Right forelimb (tissue), 1 donor: ENCODE measurements at regions not wholly inside any gene's neighbourhood (a gene's known extent, or its start where the extent isn't known, plus 50 kb on each side); places are given as distances from the start of the nearest gene placed in this dataset.
A peak's percentile ranks its signal among the peaks of the same experiment; 100 is the strongest.

Experiments used
- DNase-seq: peaks from one replicate; pipeline ENCODE4 v3.0.0-alpha.2; 2018

DNA sequence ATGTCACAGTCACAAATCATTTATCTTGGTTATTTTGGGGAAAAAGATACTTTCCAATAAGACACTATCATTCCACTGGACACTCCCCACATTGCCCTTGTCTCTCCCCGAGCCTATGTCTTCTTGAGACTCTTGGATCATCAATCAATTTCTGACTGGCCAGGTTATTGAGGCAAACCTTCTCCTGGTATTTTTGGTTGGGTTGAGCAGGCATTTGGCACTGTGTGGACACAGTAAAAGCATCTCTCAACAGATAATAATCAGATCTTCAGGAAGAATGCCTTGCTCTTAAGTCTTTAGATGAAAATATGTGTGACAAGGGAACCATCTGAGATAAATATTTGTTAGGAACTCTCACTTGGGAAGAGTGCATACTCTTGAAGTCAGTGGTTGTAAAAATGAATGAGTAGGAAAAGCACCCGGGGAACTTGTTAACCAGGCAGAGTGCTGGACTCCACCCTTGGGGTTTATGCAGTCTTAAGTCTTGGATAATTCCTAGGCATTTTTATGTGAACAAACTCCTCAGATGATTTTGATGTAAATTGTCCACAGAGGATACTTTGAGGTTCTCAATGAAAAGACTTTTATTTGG is 223.8 kb upstream of the CLINT1 start:
- DNase-seq = no peak

DNA sequence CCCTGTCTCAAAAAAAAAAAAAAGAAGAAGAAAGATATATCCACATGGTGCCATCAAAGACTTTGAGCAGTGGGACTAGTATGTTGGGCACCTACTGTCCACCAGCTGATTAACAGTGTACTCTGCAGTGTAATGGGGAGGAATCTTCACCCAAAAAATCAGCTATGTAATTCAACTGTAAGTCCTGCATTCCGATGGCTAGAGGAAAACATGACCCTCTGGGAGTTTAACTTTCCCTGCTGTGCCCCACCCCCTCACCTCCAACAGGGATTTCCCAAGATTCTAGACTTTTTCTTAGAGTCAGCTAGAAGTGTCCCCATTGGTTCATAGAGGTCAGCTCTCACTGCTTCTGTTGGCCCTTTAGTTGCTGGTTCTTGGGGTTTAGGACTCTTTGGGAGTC is 221.2 kb upstream of the CLINT1 start:
- no peak for DNase-seq

DNA sequence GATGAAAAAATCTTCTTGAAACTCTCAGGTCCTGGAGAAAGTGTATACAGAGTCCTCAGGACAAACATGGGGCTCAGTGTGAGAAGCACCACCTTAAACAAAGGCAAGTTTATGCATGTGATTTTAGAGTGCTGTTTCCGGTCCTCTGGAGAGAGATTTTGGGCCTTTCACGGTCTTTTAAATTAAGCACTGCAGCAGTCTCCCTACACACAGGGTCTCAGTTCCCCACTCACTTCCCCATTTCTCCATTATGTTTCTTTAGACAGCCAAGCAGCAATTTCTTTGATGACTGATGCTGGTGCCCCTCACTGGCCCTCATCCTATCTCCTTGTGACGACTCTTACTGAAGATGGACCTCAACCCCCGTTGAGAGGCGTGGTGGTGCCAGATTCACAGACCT is 220.2 kb upstream of the CLINT1 start:
- no peak for DNase-seq

DNA sequence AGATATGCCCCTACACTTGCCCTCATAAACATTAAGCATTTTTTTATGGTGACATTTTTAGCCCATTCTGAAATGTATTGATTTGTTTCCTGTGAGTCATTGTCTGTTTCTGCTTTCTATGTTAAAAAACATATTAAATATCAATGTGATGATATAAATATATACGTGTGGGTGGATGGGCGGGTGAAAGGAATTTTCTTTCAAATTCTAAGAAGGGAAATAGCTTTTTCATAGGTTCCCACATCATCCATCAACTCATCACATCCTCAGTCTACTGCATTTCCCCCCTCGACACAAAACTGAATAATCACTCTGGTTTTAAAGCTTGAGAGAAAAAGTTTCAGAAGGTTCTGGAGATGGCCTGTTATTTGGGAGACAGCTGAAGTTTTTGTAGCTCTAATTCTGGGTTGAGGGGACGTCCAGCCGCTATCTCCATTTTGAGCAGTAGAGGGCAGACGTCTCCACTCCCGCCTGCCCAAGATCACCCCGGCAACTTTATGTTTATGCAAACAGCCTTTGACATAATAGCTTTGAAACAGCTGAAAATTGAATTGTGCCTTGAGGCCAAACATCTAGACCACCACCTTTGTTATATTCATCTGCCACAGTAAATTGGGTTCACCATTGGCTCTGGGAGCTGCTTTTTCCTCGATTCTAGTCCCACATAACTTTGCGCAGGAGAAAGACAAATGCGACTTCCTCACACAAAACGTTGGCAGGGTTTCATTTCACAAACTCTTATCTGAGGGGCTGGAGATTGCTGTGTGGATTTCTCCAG is 216.2 kb upstream of the CLINT1 start:
- peak; percentile 86 for DNase-seq

DNA sequence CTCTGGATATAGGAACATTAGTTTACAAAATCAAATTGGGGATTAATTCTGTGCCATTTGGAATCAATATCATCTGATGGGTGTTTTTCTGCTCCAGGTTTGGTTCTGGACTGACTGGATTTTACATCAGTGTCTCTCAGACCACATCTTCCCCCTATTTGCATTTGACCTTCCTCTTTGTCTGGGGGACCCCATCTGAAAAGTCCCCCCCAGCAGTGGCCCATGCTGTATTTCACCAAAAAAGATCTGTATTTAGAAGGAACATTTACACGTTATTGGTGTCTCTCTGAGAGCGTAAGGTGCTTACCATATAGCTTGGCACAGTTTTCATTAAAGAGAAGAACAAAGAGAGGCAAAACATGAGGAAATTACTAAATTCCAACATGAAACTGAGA is 215.6 kb upstream of the CLINT1 start:
- DNase-seq = no peak

DNA sequence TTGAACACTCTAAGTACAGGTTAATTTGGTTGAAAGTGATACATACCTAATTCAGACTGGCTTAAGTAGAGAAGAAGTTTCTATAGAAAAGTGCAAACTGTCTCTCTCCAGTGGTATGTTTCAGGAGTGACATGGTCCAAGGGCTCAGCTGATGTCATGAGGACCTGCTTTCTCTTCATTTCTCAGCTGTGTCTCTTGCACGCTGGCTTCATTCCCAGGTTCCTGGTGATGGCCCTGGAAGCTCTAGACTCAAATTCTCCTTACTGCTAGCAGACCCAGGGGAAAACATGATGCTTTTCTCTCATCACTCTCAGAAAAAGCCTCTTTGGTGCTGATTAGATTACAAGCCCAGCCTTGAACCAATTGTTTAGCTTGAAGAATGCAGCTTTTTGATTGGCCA is 211.9 kb upstream of the CLINT1 start:
- DNase-seq = no peak

DNA sequence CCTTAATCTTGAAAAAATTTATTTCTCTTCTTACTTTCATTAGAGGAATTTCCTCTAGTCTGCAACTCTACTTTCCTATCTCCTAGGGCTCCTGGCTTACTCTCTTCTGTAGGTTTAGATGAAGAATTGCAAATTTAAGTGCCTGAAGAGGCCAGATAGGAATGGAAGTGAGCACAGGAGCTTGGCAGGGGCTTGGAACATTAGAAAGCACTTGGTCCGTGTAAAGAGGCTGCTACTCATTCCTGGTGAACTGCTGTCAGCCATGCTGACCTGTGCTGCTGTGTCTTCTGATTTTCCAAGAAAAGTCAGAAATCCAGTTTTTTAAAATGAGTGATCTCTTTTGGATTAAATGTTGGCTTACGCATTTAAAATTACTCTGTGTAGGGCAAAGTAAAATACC is 210.9 kb upstream of the CLINT1 start:
- no peak for DNase-seq

DNA sequence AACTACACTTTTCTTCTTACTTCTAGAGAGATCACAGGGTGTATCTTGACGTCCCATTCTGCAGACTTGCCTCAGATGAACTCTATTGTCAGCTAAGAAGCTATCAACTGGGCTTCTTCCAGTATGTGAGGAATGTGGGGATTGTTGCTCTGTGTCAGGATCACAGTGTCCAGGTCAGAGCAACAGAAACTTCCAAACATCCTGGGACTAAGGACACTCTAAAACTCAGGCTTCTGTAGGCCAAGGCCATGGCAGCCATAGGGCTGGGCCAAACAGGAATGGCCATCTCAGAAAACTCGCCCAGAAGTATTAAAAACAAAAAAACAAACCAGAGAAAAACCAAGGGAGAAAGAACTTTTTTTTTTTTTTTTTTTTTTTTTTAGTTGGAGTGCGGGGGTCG is 210.0 kb upstream of the CLINT1 start:
- DNase-seq = no peak

DNA sequence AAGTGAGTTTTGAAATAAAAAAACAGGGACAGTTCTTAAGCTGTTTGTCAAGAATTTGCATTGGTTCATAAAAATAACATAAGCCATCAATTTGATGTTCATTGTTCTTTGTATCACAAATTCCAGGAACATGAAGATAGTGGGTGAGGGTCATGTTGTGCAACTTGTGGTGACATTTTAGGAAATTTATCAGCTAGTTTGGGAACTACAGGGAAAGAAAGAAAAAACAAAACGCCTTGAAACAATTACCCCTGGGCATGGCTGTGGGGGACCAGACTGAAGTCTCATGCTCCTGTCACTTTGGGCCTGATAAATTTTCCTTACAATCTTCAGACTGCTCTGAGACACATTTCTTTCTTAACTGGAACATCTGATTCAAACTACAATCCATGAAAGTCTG is 207.1 kb upstream of the CLINT1 start:
- no peak for DNase-seq

DNA sequence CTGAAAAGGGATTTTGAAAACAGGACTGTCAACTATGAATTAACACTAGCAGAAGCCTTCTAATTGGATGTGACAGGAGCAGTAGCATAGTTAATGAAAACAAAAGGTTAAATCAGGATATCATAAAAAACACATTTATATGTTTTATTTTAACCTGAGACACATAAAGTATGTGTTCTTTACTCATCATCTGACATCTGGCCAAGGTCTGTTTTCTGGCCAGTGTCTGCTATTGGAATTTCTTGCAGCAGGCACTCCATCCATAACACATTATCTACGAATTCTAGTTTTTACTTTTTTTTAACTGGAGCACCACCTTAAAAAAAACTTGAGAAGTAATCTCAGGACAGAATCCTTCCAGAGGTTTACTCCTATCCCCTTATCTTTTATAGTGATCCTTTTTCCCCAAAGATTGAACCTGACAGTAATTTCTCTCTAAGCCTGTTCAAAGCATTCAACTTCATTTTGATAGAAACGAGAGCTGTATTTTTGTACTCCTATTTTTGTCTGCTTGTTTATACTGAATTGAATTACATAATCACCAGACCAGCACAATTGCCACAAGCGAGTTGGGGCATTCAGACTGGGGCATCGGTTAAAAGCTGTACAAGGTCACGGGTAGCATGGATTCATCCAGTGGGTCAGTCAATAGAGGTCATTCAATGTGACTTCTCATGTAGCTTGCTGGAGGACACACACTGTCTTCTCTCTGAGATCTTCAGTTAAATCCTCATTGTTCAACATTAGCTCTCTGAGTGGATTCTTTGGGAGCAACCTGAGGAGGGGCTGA is 205.6 kb upstream of the CLINT1 start:
- no peak for DNase-seq

DNA sequence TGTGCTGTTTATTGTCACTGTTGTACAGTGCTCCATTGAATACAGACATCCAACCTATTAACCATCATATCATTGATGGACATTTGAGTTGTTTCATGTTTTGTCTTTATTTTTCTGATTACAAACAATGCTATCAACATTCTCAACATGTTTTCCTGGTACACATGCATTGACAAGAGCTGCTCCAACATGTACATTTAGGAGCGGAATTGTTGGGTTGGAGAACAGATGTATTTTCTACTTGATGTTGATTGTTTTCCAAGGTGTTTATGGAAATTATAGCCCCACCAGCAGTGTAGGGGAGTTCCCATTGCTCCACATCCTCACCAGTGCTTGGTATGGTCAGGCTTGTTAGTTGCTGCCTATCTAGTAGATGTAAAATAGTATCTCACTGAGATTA is 204.1 kb upstream of the CLINT1 start:
- no peak for DNase-seq

DNA sequence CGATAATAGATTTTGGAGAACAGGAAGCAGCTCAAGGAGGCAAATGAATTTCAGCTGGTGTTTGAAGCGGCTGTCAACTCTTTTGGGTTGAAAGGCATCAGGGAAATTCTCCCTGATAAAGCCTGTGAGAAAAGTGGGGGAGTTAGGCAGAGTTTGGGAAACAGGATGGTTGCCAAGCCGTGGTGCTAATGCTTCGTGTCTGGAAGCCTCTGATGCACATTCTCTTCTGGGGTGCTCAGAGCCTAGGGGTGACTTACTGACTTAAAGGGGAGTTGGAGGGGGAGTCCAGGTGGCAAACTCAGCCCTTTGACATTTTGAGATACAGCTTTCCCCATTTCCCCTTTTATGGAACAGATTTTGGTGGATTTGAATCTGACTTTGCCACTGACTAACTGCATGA is 202.5 kb upstream of the CLINT1 start:
- no peak for DNase-seq

DNA sequence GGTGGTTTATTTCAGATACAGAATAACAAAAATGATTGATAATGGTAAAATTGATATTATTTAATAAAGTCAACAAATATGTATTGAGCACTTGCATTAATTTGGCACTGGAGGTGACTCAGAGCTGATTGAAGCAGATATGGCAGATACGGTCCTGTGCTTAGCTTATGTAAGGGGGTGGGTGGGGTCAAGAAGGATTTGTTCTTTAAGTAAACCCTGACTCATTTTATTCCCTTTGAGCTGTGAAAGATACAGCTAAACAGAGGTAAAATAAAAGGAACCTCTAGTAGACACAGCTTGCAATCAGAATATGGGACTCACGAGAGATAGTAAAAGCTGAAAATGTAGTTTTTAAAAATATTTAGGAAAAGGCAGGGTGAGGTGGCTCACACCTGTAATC is 201.3 kb upstream of the CLINT1 start:
- no peak for DNase-seq

DNA sequence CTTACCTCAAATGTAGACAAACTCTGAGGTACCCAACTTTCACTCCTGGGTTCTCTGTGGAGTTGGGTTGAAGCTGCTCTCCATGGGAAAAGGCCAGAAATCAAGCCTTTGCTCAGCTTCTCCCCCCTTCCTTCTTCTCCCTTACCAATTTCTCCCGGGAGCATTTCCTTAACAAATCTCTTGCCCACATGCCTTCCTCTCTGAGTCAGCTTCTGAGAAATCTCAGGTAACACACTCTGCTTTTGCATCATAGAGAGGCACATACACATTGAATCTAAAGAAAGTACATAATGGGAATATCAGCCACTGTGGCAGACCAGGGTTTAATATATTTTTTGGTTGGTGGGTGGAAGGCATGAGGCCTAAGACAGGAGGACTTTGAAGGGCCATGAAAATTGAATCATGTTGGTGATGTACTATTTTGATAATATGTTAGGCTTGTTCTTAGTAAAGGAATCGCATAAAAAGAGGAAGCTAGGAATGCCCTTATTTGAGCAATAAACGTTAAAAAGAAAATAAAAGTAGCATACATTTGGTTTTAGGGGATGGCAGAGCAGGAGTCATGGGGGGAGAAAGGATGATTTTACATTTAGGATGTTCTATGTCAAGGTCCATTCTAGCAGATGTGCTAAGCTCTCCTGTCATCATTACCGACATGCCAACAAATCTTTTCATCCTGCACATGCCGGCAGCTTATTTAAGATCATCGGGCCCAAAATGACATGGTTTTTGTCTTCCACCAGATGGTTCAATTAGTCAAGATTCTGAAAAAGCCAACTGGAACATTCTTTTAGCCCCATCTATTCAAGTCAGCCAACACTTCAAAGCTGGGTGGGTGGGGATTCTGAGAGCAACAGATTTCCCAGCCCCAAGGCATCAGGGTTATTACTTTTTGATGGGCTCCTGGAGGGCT is 199.5 kb upstream of the CLINT1 start:
- no peak for DNase-seq

DNA sequence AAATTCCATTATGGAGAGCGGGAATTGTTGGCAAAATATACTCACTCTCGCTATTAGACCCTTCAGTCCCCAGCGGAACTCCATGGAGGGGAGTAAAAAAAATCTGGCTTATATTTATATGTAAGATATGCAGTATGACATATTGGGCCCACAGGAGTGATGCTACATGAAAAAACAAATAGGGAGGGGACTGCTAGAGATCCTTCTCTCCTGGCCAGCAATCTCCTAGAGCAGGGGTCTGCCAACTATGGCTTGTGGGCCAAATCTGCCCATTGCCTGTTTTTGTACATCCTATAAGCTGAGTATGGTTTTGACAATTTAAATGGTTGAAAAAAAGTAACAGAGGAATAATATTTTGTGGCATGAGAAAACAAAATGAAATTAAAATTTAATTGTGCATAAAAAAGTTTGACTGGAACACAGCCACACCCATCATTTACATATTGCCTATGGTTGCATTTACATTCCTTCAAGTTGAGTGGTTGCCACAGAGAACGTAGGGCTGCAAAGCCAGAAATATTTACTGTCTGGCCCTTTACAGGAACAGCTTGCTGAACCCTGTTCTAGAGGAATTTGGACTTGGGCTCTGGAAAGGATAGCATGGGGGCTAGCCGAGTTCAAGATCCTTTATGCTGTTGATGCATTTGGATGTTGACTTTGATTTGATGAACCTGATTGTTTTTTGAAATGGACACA is 197.3 kb upstream of the CLINT1 start:
- no peak for DNase-seq

DNA sequence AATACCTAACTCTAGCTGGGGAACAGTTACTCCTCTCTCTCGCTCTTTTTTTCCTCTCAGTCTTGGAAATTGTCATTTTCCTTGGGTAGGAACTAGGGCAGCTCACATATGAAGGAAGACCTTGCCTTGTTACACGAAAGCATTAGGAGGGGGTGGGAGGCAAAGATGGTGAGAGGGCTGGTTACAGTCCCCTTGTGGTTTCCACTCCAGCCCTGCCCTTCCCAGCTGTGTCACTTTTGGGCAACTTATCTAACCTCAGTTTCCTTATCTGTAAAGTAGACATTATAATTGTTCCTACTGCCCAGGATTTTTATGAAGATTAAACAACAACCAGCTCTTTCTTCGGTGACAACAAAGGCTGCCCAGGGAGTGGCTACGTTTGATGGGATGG is 196.2 kb upstream of the CLINT1 start:
- no peak for DNase-seq

DNA sequence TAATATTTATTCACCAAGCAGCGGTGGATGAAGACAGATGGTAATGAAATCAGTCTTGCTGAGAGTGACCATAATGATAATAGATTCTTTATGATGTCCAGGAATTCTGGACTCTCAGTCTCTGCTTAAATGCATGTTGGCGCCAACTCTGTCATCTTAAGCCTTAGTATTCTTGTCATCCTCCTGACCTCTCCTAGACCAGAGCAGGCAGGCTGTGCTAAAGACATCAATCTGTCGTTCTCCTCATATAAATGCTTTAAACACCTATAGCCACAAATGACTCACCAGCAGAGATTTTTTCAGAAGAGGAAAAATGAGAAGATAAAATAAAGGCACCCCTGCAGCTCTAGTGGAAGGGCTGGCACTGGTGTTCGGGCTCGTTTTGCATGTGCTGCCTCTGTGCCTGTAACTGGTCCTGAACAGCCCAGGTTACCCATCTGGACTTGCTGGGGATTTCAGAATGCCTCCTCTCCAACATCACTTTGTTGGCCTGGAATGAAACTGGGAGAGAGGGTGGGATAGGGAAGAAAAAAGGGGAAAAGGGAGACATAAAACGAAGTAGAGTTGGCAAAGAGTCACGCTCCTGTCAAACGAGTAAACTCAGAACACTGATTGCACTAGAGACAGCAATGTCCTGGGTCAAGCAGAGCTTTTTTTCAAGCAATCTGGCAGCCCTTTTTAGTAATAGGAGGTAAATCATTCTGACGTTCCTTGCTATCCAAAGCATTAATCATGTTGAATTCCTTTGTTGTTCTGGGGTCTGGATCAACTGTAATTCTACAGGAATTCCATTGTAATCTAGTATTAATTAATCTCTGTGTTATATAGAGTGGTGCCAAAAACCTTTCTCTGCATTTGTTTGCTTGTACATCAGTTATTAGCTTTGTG is 195.5 kb upstream of the CLINT1 start:
- DNase-seq = no peak

DNA sequence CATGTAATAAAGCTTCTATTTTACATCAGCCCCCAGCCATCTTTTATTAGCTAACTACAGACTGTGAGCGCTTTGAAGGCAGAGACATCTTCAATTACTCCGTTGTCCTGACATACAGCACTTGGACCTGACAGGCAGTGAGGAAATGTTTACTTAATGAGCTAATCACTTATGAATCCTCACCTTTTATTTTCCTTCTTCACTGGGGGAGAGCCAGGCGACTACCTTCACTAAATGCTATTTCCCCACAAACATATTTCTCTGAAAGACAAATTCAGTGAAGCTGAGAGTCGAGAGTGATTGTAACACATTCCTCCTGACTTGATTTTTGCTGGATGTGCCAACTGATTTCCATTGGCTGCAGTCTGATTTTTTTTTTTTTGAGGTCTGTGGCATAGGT is 192.1 kb upstream of the CLINT1 start:
- DNase-seq = no peak

DNA sequence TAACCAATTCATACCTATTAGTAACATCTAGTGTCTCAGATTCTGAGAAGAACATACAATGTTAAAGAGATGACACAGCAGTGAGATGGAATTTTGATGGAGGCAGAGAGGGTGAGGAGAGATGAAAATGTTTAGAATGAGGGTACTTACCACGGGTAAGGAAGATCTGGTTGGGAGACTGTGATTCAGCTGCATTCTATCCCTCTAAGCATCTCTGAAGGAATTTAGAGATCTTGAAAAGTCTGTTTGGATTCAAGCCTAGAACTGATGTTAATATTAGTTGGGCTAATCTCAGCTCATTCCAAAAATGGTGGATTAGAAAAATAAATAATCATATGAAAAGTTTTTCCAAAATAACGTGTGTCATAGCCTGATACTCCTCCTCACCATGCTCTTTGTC is 191.5 kb upstream of the CLINT1 start:
- no peak for DNase-seq

DNA sequence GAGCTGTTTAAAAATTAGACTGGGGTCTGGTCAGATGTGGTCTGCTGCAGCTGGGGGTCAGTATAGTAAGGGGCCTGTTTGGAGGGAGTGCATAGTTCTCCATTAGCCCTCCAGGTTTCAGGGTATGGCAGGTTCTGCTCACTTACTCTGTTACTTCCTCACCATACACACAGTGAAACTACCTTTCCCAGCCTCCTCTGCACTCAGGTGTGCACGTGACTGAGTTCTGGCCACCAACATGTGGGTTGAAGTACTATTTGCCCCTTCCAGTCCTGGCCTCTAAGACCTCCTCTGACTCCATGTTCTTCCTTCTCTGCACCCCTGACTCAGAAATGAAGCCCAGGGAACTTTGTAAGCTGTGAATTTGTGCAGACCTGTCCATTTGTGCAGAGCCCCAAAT is 190.5 kb upstream of the CLINT1 start:
- DNase-seq = no peak

DNA sequence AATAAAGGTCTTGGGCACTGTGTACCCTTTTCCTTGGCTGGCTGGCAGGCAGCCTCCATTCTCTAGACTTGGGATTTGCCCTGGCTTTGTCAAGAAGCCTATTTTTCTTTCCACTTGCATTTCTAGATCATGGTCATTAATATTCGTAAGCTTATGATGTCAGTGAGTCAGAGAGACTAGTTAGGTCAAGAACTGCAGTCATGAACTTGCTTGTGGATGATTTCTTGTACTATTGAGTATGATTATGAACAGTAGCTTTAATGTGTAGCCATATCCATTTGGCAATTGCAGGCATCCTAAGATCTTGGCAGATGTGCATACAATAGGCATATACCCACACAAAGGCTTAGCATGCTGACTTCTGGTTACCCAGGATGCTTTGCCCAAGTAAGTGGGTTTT is 186.8 kb upstream of the CLINT1 start:
- no peak for DNase-seq
